ENCODE measurements at regions not wholly inside any gene's neighbourhood (a gene's known extent, or its start where the extent isn't known, plus 50 kb on each side); places are given as distances from the start of the nearest gene placed in this dataset.

DNA sequence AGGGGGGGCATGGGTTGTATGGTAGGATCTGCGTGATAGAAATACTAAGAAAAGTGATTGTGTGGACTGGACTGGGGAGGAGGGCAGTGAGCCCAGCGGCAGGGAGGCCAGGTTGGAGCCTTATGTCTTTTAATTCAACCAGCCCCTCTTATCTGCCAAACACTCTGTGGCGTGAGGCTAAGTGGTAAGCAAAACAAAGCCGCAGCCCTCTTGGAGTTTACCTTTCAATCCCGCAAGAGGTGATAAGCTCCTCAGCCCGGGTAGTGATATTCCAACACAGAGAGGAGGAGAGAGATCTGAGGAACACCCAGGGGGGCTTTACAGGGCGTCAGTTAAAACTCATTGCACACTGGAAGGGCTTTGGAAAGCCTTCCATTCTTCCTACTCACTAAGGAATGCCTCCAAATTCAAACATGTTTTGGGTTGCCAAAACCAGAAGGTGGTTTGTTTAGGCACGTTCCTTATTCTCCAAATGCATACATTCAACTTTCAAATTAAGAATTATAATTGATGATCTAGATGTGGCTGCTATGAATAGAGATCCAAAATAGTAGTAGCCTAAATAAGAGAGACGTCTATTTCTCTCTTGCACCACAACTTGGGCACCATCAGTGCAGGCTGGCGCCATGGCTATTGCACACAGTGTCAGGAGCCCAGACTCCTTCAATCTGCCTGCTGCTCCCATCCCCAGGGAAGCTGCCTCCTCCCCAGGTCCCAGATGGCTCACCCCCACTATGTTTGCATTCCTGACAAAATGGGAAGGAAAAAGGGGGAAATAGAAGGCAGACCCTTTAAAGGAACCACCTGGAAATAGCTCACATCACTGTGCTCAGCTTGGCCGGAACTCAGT, 75.1 kb upstream of the FSTL4 start:
- WGBS, 2 donors: 67 to 76% methylated on average over 11 of the region's 11 CpGs
- Histone ChIP-seq H3K4me3 (no peak overlapping the region), H3K27me3 (no peaks in the 10 kb centered on the region), H3K9me3 (no peaks in the 10 kb centered on the region), H3K27ac (no peak overlapping the region), H3K36me3 (no peaks in the 10 kb centered on the region), H3K4me1 (no peaks in the 10 kb centered on the region)
- TF ChIP-seq EP300 (IDR thresholded peaks at IDR 0.05): no peak
- TF ChIP-seq, protein P1, sequence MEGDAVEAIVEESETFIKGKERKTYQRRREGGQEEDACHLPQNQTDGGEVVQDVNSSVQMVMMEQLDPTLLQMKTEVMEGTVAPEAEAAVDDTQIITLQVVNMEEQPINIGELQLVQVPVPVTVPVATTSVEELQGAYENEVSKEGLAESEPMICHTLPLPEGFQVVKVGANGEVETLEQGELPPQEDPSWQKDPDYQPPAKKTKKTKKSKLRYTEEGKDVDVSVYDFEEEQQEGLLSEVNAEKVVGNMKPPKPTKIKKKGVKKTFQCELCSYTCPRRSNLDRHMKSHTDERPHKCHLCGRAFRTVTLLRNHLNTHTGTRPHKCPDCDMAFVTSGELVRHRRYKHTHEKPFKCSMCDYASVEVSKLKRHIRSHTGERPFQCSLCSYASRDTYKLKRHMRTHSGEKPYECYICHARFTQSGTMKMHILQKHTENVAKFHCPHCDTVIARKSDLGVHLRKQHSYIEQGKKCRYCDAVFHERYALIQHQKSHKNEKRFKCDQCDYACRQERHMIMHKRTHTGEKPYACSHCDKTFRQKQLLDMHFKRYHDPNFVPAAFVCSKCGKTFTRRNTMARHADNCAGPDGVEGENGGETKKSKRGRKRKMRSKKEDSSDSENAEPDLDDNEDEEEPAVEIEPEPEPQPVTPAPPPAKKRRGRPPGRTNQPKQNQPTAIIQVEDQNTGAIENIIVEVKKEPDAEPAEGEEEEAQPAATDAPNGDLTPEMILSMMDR (IDR thresholded peaks at IDR 0.05): no peak
- TF ChIP-seq POLR2A (IDR thresholded peaks at IDR 0.05): no peak
- no peak for DNase-seq (ENCODE audit: low spot score in 2 of 2)

DNA sequence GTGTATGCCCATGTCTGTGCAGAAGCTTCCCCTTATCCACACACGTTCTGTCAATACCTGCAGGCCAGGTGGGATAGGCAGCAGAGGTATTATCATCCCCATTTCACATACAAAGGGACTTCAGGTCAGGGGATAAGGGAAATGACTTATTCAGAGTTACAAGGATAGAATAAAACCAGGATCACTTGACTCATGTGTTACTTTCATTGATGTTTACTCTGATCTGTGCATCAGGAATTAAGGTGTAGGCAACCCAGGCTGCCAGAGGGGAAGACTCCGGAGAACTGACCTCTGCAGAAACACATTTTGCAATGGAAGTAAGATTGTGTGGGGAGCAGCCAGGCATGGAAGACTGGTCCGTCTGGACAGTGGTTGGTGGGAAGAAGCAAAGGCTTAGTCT, 74.2 kb upstream of the FSTL4 start:
- Histone ChIP-seq H3K27me3 (no peaks in the 10 kb centered on the region), H3K9me3 (no peaks in the 10 kb centered on the region), H3K4me3 (no peak overlapping the region), H3K36me3 (no peaks in the 10 kb centered on the region), H3K4me1 (no peaks in the 10 kb centered on the region), H3K27ac (no peak overlapping the region)
- WGBS, 2 donors: 68 to 75% methylated on average over 3 of the region's 3 CpGs
- DNase-seq (ENCODE audit: low spot score in 2 of 2): no peak
- no peak for TF ChIP-seq EP300 (IDR thresholded peaks at IDR 0.05)

DNA sequence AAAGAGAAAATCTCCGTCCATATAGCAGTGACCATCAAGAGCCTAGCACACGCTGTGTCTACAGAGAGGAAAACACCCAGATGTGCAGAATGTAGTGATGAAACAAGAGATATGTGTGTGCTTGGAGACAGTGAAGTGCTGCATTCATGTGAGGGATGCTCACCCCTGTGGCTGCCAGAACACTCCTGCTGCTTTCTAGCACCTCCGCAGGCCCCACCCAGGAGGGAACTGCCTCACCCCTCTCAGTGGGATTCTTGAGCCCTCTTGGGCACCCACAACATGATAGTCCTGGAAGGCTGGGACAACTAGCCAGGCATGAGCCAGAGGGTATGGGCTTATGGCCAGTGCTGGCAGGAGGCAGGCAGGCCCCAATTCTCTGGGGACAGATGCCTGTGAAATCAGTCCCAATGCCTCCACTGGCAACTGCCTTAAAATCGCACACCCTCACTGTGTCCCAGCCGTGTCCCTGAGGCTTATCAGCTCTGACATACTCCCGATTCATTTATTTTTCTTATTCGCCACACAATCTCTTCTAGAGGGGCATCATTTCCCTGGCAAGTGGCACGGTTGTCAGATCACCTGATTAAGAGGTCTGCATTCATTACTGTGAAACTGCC, 73.2 kb upstream of the FSTL4 start:
- 67 to 71% methylated on average over 8 of the region's 8 CpGs for WGBS, 2 donors
- Histone ChIP-seq H3K36me3 (no peaks in the 10 kb centered on the region), H3K27me3 (no peaks in the 10 kb centered on the region), H3K4me1 (no peaks in the 10 kb centered on the region), H3K4me3 (no peak overlapping the region), H3K9me3 (no peaks in the 10 kb centered on the region), H3K27ac (no peak overlapping the region)
- no peak for DNase-seq (ENCODE audit: low spot score in 2 of 2)
- TF ChIP-seq, protein P1 (IDR thresholded peaks at IDR 0.05): no peak
- TF ChIP-seq POLR2A (IDR thresholded peaks at IDR 0.05) (no peak), EP300 (IDR thresholded peaks at IDR 0.05) (no peak)

DNA sequence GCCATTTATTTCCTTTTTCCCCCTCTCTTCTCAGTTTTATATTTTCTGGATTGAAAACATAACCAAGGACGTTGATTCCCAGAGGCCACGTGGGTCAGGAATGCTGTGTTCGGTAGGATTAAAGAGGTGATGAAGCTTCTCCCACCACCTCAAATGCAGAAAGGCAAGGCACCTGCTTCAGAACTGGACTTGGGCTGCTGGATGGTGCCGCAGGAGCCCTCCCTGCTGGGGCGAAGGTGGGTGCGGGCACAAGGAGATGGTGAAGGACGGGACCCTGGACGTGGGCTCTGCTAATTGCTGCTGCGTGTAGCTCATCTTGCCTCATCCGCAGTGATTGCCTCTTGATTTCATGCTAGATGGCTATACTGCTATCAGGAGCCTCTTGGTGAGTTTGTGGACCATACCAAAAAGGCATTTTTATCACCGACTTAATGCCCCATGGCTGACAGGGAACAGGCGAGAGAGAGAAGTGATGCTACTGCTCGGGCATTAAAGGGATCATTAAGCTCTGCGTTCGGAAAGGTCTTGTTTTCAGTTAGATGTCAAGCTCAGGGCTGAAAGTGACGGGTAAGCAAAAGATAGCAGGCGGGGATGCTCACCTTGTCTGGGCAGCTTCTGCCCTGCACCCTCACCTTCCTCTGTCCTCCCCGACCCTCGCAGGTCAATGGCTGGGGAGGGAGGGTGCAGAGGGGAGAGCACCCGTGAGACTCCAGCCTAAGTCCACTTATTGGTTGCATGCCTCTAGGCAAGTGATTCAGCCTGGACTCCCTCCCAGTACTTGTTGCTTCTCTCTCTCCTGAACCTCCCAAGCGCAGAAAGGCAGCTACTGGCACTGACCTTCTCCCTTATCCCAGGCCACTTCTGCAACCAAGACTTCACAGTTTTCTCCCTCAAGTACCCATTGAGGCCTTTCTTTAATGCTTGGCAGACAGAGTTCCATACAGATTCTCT, 71.6 kb upstream of the FSTL4 start:
- Histone ChIP-seq H3K4me3 (no peak overlapping the region), H3K27ac (no peak overlapping the region), H3K27me3 (no peaks in the 10 kb centered on the region), H3K4me1 (no peaks in the 10 kb centered on the region), H3K9me3 (no peaks in the 10 kb centered on the region), H3K36me3 (no peaks in the 10 kb centered on the region)
- WGBS, 2 donors: 72 to 75% methylated on average over 21 of the region's 21 CpGs
- TF ChIP-seq EP300 (IDR thresholded peaks at IDR 0.05): no peak
- TF ChIP-seq POLR2A (IDR thresholded peaks at IDR 0.05): no peak
- TF ChIP-seq, protein P1 (IDR thresholded peaks at IDR 0.05): no peak
- DNase-seq (ENCODE audit: low spot score in 2 of 2): no peak

DNA sequence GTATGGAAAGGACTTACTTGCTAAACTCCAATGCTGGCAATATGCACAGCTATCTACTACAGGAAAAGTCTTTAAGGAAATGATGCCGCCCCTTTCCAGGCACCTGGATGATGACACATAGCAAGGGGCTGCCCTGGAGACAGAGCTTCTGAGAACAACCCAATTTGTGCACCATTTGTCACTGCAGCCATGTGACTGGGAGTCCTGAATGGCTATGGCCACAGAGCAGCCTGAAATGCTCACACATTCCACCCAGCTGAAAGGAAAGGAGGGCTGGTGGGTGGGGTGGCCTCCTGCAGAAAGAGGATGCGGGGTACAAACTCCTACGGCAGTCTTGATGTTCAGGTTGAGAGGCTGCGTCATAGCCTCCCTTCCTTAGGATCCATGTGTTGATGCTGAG, 70.1 kb upstream of the FSTL4 start:
- Histone ChIP-seq H3K4me3 (no peak overlapping the region), H3K9me3 (no peaks in the 10 kb centered on the region), H3K4me1 (no peaks in the 10 kb centered on the region), H3K27me3 (no peaks in the 10 kb centered on the region), H3K36me3 (no peaks in the 10 kb centered on the region), H3K27ac (no peak overlapping the region)
- 73 to 75% methylated on average over 4 of the region's 4 CpGs for WGBS, 2 donors
- TF ChIP-seq EP300 (IDR thresholded peaks at IDR 0.05) (no peak), POLR2A (IDR thresholded peaks at IDR 0.05) (no peak)
- TF ChIP-seq, protein P1 (IDR thresholded peaks at IDR 0.05): no peak
- DNase-seq (ENCODE audit: low spot score in 2 of 2): no peak

All from tibial nerve (tissue), 4 donors.